ENCODE measurements at regions not wholly inside any gene's neighbourhood (a gene's known extent, or its start where the extent isn't known, plus 50 kb on each side); places are given as distances from the start of the nearest gene placed in this dataset.

- TF ChIP-seq POLR2A (IDR thresholded peaks at IDR 0.05) (no peak), CTCF (IDR thresholded peaks at IDR 0.05) (no peak)
These were observed 285.8 kb upstream of the LMCD1 start for GRCh38 chr3:8215821-8216220.

GRCh38 chr3:8218353-8218940 lies 283.2 kb upstream of the LMCD1 start:
- intact Hi-C loops (cut with DNase I) = no loop called here
- DNase-seq = no peak
- Histone ChIP-seq H3K9me3 (no peaks in the 10 kb centered on the region), H3K4me1 (peaks cover 0 to 4% (median 0%) of the 10 kb centered on the region in 3 donors), H3K27me3 (no peaks in the 10 kb centered on the region), H3K27ac (no peak overlapping the region), H3K36me3 (no peaks in the 10 kb centered on the region), H3K4me3 (no peak overlapping the region)
- 53 to 69% methylated on average over 7 of the region's 7 CpGs for WGBS, 2 donors
- TF ChIP-seq CTCF (IDR thresholded peaks at IDR 0.05) = no peak
- no peak for TF ChIP-seq POLR2A (IDR thresholded peaks at IDR 0.05)

More at GRCh38 chr3:8215821-8216220, 285.8 kb upstream of the LMCD1 start:
- no peaks in the 10 kb centered on the region for H3K9me3 ChIP-seq
- H3K4me3 ChIP-seq = no peak overlapping the region
- no peaks in the 10 kb centered on the region for H3K4me1 ChIP-seq
- no peak overlapping the region for H3K27ac ChIP-seq
- no peak for DNase-seq
- no peaks in the 10 kb centered on the region for H3K36me3 ChIP-seq
- 84 to 86% methylated on average over 3 of the region's 3 CpGs for WGBS, 2 donors
- H3K27me3 ChIP-seq = no peaks in the 10 kb centered on the region
- intact Hi-C loops (cut with DNase I) = no loop called here

GRCh38 chr3:8220291-8220690 lies 281.3 kb upstream of the LMCD1 start:
- intact Hi-C loops (cut with DNase I) = no loop called here
- no peak for DNase-seq

GRCh38 chr3:8223766-8224165 lies 277.9 kb upstream of the LMCD1 start:
- Histone ChIP-seq H3K4me3 (no peak overlapping the region), H3K36me3 (no peaks in the 10 kb centered on the region), H3K27me3 (no peaks in the 10 kb centered on the region), H3K4me1 (peaks cover 0 to 10% (median 0%) of the 10 kb centered on the region in 3 donors), H3K27ac (no peak overlapping the region), H3K9me3 (no peaks in the 10 kb centered on the region)
- WGBS, 2 donors = 26 to 38% methylated on average over 4 of the region's 4 CpGs
- intact Hi-C loops (cut with DNase I) = no loop called here
- TF ChIP-seq CTCF (IDR thresholded peaks at IDR 0.05) (no peak), POLR2A (IDR thresholded peaks at IDR 0.05) (no peak)
- DNase-seq = no peak

More at GRCh38 chr3:8220291-8220690, 281.3 kb upstream of the LMCD1 start:
- Histone ChIP-seq H3K27me3 (no peaks in the 10 kb centered on the region), H3K36me3 (no peaks in the 10 kb centered on the region), H3K4me3 (no peak overlapping the region), H3K4me1 (peaks cover 0 to 10% (median 0%) of the 10 kb centered on the region in 3 donors), H3K27ac (no peak overlapping the region), H3K9me3 (no peaks in the 10 kb centered on the region)
- no peak for TF ChIP-seq POLR2A (IDR thresholded peaks at IDR 0.05)
- no peak for TF ChIP-seq CTCF (IDR thresholded peaks at IDR 0.05)

- H3K27ac ChIP-seq = no peak overlapping the region
- peaks cover 0 to 10% (median 0%) of the 10 kb centered on the region in 3 donors for H3K4me1 ChIP-seq
- no peaks in the 10 kb centered on the region for H3K36me3 ChIP-seq
- H3K4me3 ChIP-seq = no peak overlapping the region
- no peaks in the 10 kb centered on the region for H3K9me3 ChIP-seq
- TF ChIP-seq POLR2A (IDR thresholded peaks at IDR 0.05) (no peak), CTCF (IDR thresholded peaks at IDR 0.05) (no peak)
- intact Hi-C loops (cut with DNase I) = no loop called here
- 80 to 84% methylated on average over 6 of the region's 6 CpGs for WGBS, 2 donors
- DNase-seq = no peak
- no peaks in the 10 kb centered on the region for H3K27me3 ChIP-seq
These were observed 276.7 kb upstream of the LMCD1 start for GRCh38 chr3:8224941-8225340.
